ENCODE measurements at regions not wholly inside any gene's neighbourhood (a gene's known extent, or its start where the extent isn't known, plus 50 kb on each side); places are given as distances from the start of the nearest gene placed in this dataset.

- no peak overlapping the region for H2BK15ac ChIP-seq (ENCODE audit: low read depth, low read length)
- Mint-ChIP-seq H3K4me1 (no peaks in the 10 kb centered on the region), H3K36me3 (ENCODE audit: insufficient read depth in 1 of 3, low read depth in 3 of 3) (no peaks in the 10 kb centered on the region), H3K27ac (no peak overlapping the region; a peak in 1 of 7 replicates), H3K4me3 (no peak overlapping the region), H3K27me3 (ENCODE audit: low read depth) (no peaks in the 10 kb centered on the region; the same call in 1 of the 2 replicates), H3K9me3 (no peaks in the 10 kb centered on the region)
- no peak overlapping the region for H2BK120ac ChIP-seq (ENCODE audit: low read depth, low read length, poor library complexity, severe bottlenecking)
- no peaks in the 10 kb centered on the region for H3K9me3 ChIP-seq (ENCODE audit: control insufficient read depth, low read depth, low read length)
- H2AFZ ChIP-seq (ENCODE audit: low read length), result no peak overlapping the region
- no peak overlapping the region for H2BK5ac ChIP-seq (ENCODE audit: insufficient read length, low read length)
- H3K27ac ChIP-seq (ENCODE audit: insufficient read length, low read depth, low read length), result no peak overlapping the region
- no peaks in the 10 kb centered on the region for H4K20me1 ChIP-seq (ENCODE audit: control insufficient read depth, insufficient read depth, insufficient read length)
- H2BK12ac ChIP-seq (ENCODE audit: insufficient read length, low read depth, low read length), result no peak overlapping the region
- no peaks in the 10 kb centered on the region for H3K79me2 ChIP-seq (ENCODE audit: insufficient read depth, low read length)
- H3K27me3 ChIP-seq (ENCODE audit: insufficient read depth, low read length), result no peaks in the 10 kb centered on the region
- H3K18ac ChIP-seq (ENCODE audit: insufficient read length, low read depth, low read length), result peak overlapping the region; percentile 45
- H3K56ac ChIP-seq (ENCODE audit: insufficient read length, low read depth, low read length), result no peak overlapping the region
- no peak overlapping the region for H3K23ac ChIP-seq (ENCODE audit: insufficient read length, low read depth, low read length)
- no peaks in the 10 kb centered on the region for H3K79me1 ChIP-seq (ENCODE audit: insufficient read depth, low read depth, low read length, poor library complexity, severe bottlenecking)
- no CpG with 5 or more reads among the region's 2 CpGs for WGBS (ENCODE audit: extremely low coverage, insufficient read length, low lambda C conversion rate)
- no peak overlapping the region for H2AK5ac ChIP-seq (ENCODE audit: insufficient read length, low read length)
- H3K14ac ChIP-seq (ENCODE audit: insufficient read depth, low read length), result no peak overlapping the region
- no peak overlapping the region for H3T11ph ChIP-seq (ENCODE audit: low read length)
- no peak for TF ChIP-seq CTCF (conservative IDR thresholded peaks at IDR 0.05)
- H3K23me2 ChIP-seq (ENCODE audit: insufficient read length, low read depth, low read length, poor library complexity, severe bottlenecking), result no peaks in the 10 kb centered on the region
- H2BK20ac ChIP-seq (ENCODE audit: low read depth, low read length, poor library complexity, severe bottlenecking), result no peak overlapping the region
- no peak overlapping the region for H4K5ac ChIP-seq (ENCODE audit: insufficient read length, low read depth, low read length)
- H4K8ac ChIP-seq (replicated peaks; ENCODE audit: insufficient read length, low read depth, low read length), result no peak overlapping the region
- H3K9ac ChIP-seq (ENCODE audit: extremely low read depth, insufficient read length, low read length), result no peak overlapping the region
- DNase-seq, result no peak
- no peak overlapping the region for H3K4me2 ChIP-seq (ENCODE audit: insufficient read depth, insufficient read length, low read length)
- H3K4me1 ChIP-seq (ENCODE audit: insufficient read depth, low read length), result no peaks in the 10 kb centered on the region
- H3K4ac ChIP-seq (ENCODE audit: low read depth, low read length), result no peak overlapping the region
- no peak overlapping the region for H4K91ac ChIP-seq (ENCODE audit: insufficient read length, low read depth, low read length)
Observed at GRCh38 chr1:87208080-87208479, 120.6 kb upstream of the LMO4 start.
